NCI-H1694 (cell line): ENCODE measurements at regions not wholly inside any gene's neighbourhood (a gene's known extent, or its start where the extent isn't known, plus 50 kb on each side); places are given as distances from the start of the nearest gene placed in this dataset.

Experiments used
- DNase-seq: peaks from one replicate; lab custom pipeline; 2025; lab: John Stamatoyannopoulos, UW

DNA sequence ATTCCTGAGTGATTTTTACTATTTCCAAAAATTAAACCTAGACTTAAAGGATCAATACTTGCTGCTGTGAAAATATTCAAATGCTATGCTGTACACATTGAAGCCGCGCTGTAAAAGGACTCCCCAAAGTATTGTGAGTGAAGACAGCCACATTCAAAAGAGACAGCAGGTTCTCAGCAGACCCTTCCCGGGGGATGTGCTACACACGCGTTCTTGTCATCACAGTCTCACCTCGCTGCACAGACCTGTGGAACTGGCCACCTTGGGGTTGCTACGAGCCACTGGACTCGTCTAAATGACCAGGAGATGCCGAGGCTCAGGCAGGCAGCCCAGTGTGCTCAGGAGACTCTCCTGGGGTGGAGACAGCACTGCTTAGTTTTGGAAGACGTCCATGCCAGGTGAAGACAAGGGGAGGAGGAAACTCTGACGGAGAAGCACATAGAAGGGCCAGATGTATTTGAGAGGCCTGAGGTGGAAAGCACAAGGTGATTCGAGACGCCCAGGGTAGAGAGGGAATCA, 367.7 kb upstream of the SHH start:
- DNase-seq = no peak

DNA sequence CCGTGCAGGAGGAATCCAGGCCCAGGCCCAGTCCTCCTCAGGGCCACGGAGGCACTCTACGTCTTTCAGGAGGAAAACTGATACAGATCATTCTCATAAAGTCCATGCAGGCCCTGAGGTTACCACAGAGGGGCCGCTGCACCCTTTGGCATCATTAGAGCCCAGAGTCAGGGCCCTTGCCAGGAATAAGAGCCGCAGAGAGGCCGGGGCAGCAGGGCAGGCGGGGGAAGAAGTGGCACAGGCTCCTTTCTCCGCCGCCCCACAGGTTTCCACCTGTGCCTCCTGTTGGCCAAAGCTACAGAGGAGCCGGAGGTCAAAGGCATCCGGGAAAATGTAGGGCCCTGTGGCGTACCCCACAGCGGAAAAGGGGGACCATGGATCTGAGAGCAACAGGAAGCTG, 366.6 kb upstream of the SHH start:
- no peak for DNase-seq

DNA sequence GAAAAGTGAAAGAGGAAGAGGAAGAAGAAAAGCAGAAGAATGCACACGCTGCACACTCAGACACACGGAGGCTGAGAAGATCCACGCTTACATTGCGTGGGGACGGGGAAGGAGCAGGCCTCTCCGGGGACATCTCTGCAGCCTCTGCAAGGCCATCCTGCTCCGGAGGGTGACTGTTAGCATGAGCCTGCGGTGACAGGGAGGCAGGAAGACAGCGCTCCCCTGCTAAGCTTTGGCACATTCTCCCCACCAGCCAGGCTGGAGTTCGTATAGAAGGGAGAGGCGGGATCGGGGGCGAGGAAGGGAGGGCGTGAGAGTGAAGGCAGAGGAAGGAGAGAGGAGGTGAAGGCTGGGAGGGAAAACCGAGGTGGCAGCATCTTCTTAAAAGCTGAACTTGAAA, 366.0 kb upstream of the SHH start:
- DNase-seq = no peak

DNA sequence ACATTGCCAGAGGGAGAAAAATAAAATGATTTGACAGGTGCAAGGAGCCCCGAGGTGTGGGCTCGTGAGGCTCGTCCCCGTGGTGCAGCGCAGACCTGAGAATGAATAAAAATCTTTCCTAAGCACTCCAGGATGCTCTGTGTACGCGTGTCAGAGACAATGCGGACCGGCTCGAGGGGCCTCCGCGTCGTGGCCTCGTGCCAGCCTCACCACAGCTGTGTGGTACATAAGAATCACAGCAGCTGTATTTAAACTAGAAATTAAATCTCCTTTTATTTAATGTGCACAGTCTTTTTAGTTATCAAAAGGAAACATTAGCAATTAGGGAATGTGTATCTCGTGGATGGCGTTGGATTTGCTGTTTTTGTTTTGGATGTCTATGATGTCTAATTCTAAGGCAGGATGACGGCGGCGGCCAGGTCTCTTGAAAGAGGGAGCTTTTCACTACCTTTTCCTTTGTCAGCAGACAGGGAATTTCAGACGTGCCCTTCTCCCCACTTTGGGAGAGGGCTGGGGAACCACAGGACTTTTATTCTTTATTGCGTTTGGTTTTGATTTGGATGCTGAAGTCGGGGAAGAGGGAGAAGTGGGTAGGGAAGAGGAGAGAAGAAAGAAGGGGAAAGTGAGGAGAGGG, 365.3 kb upstream of the SHH start:
- no peak for DNase-seq

DNA sequence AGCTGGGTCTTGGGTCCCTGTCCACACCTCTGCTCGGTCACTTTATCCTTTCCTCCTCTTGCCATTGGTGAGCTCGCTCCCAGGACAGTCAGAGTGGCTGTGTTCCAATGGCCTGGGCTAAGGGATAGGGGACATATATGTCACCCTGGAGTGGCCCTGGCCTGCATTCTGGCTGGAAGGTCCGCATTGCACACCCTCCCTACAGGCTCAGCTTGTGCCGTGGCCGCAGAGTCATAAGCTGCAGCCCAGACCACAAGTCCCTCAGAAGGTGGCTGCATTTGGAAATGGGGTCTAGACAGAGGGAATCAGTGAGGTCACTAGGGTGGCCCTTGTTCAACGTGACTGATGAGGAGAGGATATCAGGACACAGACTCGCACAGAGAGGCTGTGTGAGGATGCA, 363.8 kb upstream of the SHH start:
- no peak for DNase-seq

DNA sequence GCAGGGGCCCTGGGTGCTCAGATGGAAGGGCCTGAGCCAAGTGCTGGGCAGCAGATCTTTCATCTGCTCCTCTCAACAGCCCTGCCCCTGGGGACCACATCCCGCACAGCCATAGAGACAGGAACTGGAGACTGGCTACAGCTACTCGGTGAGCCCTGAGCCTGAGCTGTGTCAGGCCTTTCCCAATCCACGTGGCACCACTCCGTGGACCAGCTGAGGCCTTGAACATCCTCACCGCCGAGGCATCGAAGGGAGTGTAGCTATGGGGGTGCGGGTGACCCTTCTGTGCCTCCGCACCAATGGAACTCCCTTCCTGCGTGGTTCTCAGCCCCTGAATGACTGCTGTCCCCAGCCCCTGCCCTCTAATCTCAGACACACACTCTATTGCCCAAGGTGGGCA, 362.7 kb upstream of the SHH start:
- DNase-seq = no peak

DNA sequence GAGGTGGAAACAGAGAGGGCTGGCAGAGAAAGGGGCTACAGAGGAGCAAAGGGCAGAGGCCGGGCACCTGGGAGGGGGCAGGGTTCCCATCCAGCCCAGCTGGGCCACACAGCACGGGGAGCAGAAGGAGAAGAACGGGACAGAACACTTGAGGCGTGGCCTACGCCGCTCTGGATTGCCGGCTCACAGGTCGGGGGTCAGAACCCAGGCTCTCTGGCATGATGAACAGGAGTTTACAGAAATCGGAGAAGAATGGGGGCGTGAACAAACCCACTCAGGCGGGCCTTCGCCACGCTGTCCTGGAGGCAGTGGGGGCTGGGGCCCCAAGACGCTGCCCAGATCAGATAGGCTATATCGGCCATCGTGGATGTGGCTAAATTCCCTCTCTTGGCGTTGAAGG, 362.2 kb upstream of the SHH start:
- DNase-seq = no peak

DNA sequence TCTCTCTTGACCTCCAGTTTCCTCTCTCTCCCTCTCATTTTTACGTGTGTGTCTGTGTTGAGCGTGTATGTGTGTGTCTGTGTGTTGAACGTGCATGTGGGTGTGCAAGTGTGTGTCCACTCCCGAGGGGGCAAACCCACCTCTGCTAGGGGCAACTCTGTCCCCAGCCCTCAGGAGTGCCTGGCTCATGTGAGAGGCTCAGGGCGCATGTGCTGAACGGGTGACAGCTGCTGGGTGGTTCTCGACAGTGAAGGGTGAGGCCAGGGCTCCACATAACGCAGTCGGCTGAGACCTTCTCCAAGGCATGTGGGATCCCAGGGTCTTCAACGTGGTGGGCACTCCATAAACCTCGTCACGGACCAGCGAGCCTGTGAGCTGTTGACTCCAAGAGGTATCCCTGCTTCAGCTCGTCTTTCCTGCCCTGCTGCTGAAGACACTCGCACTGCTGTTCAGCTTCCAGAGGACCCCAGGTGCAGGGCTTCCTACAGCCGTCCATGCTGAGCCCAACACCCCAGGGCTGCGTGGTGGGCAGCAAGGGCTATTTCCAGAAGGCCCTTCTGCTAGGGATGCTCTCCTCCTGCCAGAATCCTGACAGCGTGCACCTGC, 361.6 kb upstream of the SHH start:
- DNase-seq = no peak

DNA sequence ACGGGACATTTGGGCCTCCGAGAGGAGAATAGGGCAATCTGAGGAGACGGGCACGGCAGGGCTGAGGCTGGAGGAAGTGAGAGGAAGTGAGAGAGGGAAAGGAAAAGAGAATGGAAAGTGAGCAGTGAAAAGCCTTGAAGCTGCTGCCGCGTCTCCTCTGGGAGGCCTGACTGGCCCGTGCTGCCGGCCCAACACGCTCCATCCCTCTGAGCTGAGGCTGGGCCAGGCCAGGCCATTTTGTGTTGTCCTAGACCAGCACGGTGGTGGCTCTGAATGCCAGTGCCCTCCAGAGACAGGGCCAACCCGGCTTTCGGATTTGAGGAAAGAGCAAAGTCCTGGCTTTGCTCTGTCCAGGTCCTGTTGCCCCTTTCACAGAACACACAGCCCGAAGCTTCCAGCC, 361.1 kb upstream of the SHH start:
- DNase-seq = no peak

DNA sequence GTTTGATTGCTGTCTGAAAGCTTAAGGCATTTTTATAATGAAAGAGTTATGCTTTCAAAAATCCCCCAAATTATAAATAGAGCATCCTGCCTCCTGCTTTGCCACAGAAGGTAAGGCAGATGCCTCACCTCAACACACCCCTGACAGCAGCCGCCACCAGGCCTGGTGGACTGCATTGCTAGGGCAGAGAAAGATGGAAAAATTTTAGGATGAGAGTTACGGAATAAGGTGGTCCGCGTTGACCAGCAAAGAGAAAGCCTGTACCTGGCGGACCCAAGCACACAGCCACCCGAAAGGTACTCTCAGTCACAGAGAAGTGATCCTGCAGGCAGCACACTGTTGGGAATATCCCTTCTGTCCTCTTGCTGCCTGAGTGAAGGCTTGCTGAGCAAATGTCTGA, 360.4 kb upstream of the SHH start:
- no peak for DNase-seq

DNA sequence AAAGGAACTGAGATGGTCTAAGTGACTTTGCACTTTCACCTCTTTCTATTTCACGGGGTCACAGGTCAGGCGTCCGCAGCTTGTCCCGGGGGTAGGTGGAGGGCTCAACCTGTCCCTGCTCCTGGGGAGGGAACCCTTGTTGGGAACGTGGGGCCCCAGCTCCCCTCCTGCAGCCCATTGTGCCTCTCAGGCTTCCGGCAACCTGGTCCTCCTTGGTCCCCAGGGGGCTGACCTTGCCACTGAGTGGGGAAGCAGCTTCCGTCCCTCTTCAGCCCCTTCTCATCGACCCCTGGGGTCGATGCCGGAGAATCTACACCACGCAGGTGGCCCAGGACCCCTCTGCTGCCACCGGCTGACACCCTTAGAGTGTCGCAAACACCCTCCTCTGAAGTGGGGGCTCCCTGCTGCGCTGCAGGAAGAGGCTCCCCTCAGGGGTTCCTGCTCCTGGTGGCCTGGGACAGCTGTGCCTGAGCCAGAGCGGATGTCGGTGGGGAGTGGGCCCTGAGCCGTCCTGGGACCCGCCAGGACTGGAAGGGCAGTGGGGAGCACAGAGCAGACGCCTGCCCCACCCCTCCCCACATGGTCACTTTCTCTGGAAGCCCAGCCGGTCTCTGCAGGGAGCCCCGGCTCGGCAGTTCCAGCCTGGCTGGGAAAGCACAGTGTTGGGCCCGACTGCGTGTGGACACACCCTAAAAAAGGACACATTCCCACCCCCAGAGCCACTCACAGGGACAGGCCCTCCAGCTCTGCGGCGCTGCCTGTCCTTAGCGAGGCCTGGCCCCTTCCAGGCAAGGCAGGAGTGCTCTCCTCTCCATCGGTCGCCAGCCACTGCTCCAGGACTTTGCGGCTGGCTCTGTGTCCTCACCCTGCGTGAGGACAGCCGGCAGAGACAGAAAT, 357.5 kb upstream of the SHH start:
- no peak for DNase-seq

DNA sequence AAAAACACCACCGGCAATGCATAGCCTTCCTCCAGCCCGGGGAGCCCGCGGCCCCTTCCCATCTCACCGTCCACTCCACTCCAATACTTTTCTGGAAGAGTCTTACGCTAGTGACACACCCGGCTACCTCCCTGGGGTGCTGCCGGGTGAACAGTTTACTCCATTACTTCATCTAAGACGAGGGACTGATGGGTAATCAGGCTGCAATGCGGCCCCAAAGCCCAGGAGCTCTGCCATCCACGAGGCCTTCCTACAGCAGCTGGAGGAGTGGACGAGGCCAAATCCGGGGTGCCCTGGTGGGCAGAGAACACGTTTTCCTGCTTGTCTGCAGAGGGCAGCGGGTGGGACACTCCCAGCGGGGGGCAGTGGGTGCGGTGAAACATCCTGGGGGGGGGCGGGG, 356.2 kb upstream of the SHH start:
- no peak for DNase-seq

DNA sequence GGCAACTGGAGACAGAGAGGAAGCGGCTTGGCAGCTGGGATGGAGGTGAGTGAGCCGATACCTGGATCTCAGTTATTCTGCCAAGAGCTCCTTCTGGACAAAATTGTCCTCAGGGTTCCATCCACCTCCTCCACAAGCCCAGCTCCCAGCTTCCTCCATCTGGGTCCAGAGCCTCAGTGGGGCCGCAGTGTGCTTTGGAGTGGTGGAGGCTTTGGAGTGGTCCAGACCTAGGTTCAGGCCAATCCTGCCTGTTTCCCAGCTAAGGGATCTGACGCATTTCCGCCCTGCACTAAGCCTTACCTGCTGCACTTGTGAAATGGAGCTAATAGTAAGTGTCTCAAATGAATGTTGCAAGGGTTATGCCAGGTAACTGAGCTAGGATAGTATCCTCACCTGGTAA, 355.7 kb upstream of the SHH start:
- no peak for DNase-seq

DNA sequence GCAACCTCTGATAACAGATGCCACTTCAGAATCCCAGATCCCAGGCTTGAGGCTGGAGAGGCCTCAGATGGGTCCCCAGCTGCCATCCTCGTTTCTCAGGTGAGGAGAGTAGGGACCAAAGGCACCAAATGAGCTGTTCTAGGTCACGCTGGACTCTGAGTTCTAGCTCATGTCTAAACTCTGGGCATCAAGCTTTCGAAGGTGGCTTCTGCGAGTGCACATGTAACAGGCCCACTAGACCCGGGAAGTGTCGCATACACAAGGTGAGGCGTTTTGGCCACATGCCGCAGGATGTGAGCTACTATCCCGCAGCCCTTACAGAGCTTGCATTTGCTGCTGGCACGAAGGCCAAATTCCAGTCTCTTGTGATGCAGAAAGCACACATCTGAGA, 355.1 kb upstream of the SHH start:
- no peak for DNase-seq

DNA sequence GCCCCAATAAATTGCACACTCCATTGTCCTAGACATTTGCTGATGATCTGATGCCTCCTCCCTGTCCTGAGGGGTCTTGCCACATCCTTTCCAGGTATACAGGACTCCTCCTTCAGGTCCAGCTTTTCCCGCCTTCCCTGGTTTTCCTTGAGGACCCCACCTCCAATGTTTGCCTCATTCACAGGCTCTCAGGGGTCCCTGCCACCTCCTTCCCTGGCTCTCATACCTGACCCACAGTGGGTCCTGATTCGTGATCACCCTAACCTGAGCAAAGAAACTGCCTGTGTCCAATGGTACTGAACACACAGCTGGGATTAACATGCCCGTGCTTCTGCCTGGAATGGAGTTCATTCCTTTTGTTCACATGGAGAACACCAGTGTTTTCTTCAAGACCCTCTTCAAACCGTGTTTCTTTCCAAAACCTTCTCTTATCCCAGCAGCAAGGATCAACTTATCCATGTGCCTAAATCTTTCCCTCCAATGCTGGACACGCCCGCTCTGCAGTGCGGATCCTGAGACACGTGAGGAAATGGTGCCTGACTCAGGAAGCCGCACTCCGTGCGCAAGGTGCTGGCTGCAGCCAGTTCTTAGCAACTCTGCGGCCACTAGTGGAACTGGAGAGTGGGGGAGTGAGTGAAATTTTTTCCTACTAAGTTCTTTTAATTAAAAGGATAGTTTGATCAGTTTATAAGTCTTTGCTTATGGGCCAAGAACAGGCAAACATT, 354.6 kb upstream of the SHH start:
- DNase-seq = no peak

DNA sequence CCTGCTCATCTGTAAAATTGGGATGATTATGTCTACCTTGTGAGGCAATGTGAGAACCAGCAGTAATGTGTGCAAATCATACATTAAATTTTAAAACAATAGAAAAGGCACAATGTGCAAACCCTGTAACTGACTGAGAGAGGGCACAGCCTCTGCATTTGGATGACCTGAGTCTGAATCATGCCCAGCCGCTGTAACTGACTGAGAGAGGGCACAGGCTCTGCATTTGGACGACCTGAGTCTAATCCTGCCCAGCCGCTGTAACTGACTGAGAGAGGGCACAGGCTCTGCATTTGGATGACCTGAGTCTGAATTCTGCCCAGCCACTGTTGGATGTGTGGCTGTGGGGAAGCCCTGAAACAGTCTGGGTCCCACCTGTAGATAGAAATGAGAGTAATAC, 351.5 kb upstream of the SHH start:
- DNase-seq = no peak

DNA sequence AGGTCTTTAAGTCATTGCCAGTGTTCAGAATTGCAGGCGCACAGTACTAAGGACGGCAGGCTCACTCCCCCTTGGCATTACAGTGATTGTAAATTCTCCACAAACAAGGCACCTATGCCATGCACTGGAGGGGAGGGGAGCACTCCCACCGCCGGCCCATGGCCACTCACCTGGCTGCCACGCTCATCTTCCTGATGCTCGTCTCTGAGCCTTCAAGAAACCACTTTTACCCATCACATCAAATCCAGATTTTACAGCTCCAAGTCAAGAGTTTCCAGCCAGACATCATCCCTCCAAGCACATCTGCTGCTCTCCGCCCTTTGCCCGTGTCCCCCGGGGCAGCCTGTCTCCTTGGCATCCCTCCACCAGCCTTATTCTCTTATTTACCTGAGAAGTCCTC, 350.2 kb upstream of the SHH start:
- DNase-seq = no peak

DNA sequence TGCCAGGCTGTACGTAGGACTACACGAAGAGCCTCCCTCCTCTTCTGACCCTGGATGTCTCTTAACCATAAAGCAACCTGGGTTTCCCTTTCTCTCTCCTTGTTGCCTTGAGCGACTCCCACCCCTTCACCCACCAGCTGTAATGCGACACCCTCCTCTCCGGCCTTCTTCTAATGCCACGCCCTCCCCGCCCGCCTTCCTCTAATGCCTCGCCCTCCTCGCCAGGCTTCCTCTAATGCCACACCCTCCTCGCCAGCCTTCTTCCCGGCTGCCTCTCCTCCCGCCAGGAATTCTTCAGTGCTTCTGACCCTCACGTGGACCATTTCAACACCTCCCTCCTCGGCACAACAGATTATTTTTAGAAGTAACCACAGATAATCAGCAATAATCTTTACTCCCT, 348.5 kb upstream of the SHH start:
- DNase-seq = no peak

DNA sequence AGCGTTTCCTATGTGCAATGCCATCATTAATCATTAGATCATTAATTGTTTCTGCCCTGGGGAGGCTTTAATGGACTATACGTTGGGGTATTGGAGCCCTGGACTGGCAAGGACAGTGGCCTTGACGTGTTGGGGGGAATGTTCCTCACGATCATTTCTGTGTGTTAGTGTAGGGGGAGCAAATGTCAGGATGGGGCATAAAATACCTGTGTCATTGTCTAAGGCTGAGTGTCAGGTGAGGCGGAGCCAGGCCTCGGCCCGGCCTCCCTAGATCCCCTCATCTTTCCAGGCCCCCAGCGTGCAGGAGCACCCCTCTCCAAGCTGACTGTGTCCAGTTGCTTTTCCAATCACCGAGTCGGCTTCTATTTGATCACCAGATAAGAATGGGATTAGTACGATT, 346.4 kb upstream of the SHH start:
- DNase-seq = no peak

DNA sequence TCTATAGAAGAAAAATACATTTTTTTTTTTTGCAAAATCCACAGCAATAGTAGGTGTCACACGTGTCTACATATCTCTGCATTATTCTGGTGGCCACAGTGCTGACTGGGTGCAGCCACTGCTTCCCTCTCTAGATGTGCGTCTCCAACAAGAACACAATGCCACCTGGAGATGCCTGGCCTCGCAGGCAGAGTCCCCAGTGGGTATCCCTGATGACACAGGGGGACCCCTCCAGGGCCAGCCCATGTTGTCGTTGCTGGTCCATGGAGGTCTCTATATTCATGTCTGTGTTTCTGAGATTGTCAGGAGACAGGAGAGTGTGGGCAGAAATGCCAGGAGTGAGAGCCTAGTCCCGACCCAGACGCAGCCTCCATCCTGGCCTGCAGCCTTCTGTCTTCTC, 345.9 kb upstream of the SHH start:
- no peak for DNase-seq

DNA sequence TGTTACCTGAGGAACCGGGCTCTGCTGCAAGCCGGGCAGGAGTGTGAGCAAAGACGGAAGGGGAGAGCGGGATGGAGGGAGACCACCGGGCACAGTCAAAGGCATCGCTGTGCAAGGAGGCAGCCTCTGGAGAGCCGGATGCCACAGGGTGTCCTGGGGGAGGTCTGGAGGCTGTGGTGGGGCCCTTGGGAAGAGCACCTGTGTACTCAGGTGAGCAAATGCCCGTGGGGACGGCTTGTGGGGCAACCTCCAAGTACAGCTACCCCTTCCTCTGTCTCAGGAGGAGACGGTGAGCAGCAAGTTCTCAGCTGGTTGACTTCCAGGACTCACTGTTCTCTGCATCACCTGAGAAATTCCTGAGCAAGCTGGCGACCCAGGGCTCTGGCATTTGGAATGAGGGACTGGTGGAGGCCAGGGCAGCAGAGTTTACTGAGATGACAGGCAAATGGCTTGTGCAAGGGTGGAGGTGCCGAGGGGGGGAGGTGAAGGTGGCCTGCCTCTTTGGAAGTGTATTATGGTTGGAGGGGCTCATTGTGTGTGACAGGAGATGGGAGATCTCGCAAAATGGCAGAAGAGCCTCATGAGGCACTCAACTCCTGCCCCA, 345.2 kb upstream of the SHH start:
- DNase-seq = no peak

DNA sequence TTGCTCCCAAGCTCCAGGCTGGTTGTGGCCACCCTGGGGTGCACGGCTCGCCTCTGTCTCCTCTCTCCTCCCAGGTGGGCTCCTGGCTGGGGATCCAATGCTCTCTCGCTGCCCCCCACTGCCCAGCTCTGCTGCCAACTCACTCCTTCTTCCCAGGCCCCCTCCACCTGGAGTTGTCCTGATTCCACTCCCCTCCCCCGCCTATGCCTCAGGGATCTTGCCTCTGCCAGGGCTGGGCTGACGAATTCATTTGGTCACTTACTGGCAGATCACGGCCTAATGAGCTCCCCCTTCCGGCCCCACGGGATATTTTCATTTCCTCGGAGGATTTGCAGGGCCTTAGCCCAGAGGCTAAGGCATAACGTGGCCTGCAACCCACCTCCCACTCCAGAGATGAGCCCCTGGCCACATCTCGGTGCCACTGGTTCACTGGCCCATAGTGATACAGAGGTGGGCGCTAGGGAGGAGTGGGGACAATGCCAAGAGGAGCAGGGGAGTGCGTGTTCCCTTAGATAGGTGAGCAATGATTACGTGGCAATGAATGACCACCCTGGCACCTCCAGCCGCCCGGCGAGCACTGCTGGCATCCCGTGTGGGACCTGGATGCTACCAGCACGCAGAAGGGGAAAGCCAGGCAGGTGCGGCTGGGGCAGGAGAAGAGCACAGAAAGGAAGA, 344.6 kb upstream of the SHH start:
- no peak for DNase-seq
